SK-N-SH treated with all-trans-retinoic acid at 6 μM for 48 hours (cell line): ENCODE measurements at regions not wholly inside any gene's neighbourhood (a gene's known extent, or its start where the extent isn't known, plus 50 kb on each side); places are given as distances from the start of the nearest gene placed in this dataset.
"Not testable (repeated sequence)": the region's sequence is repeated elsewhere in the genome, so short reads cannot be mapped to it uniquely, and the experiment has no call there.

Source experiments
- ARNTL ChIP-seq: fragments of 450-650 bp; formaldehyde crosslinking; IDR thresholded peaks from 2 replicates; pipeline ENCODE4 v1.5.0; 2020; ENCODE audit warnings: low read depth, mild to moderate bottlenecking, moderate library complexity, borderline replicate concordance
- CREB5 ChIP-seq: fragments of 250-450 bp; sonication (Bioruptor Pico); IDR thresholded peaks from 2 replicates; pipeline ENCODE4 v1.5.1; 2020; ENCODE audit warnings: low read depth, mild to moderate bottlenecking, moderate library complexity
- CSDC2 ChIP-seq: fragments of 250-450 bp; sonication (Bioruptor Pico); IDR thresholded peaks from 2 replicates; pipeline ENCODE4 v1.5.0; 2020; ENCODE audit warnings: mild to moderate bottlenecking, moderate library complexity
- PATZ1 ChIP-seq: fragments of 250-450 bp; sonication (Bioruptor Pico); IDR thresholded peaks from 2 replicates; pipeline ENCODE4 v1.8.0; 2020; ENCODE audit warnings: mild to moderate bottlenecking, moderate library complexity, borderline replicate concordance
- PPARA ChIP-seq: fragments of 250-450 bp; sonication (Bioruptor Pico); IDR thresholded peaks from 2 replicates; pipeline ENCODE4 v1.5.0; 2020; ENCODE audit warnings: mild to moderate bottlenecking, borderline replicate concordance
- SNAI2 ChIP-seq: fragments of 250-450 bp; sonication (Bioruptor Pico); IDR thresholded peaks from 2 replicates; pipeline ENCODE4 v1.5.0; 2020; ENCODE audit warnings: mild to moderate bottlenecking, moderate library complexity
- TOX ChIP-seq: fragments of 250-450 bp; sonication (Bioruptor Pico); IDR thresholded peaks from 2 replicates; pipeline ENCODE4 v1.8.0; 2021; ENCODE audit warnings: mild to moderate bottlenecking, moderate library complexity, borderline replicate concordance
- TSHZ2 ChIP-seq: fragments of 250-450 bp; sonication (Bioruptor Pico); IDR thresholded peaks from 2 replicates; pipeline ENCODE4 v1.5.0; 2020; ENCODE audit warnings: mild to moderate bottlenecking, moderate library complexity
- ZC3H10 ChIP-seq: fragments of 250-450 bp; sonication (Bioruptor Pico); IDR thresholded peaks from 2 replicates; pipeline ENCODE4 v1.5.1; 2021; ENCODE audit warnings: mild to moderate bottlenecking, moderate library complexity
- ZFP3 ChIP-seq: fragments of 250-450 bp; sonication (Bioruptor Pico); IDR thresholded peaks from 2 replicates; pipeline ENCODE4 v1.5.0; 2020; ENCODE audit warnings: mild to moderate bottlenecking, moderate library complexity
- ZFP30 ChIP-seq: fragments of 450-650 bp; formaldehyde crosslinking; IDR thresholded peaks from 2 replicates; pipeline ENCODE4 v1.5.0; 2022; ENCODE audit warnings: mild to moderate bottlenecking, moderate library complexity
- ZNF8 ChIP-seq: fragments of 450-650 bp; formaldehyde crosslinking; IDR thresholded peaks from 2 replicates; pipeline ENCODE4 v1.5.0; 2020; ENCODE audit warnings: mild to moderate bottlenecking, moderate library complexity

GRCh38 chr2:189357375-189357774, 83.9 kb upstream of the WDR75 start:
- not testable (repeated sequence) for TF ChIP-seq TSHZ2 (CRISPR knock-in tag); CSDC2; SNAI2 (CRISPR knock-in tag); ZC3H10 (CRISPR knock-in tag); ZFP3 (CRISPR knock-in tag); ZFP30 (CRISPR knock-in tag); ZNF8; PPARA (CRISPR knock-in tag); ARNTL (CRISPR knock-in tag); PATZ1 (CRISPR knock-in tag); CREB5; TOX (CRISPR knock-in tag)
